GM19455 (cell line): ENCODE measurements at regions not wholly inside any gene's neighbourhood (a gene's known extent, or its start where the extent isn't known, plus 50 kb on each side); places are given as distances from the start of the nearest gene placed in this dataset.
"Not testable (repeated sequence)": the region's sequence is repeated elsewhere in the genome, so short reads cannot be mapped to it uniquely, and the experiment has no call there.

Experiments used
- ATAC-seq: cut with Tn5 transposase; IDR thresholded peaks from one replicate; pipeline ENCODE4 v1.9.1; 2021; ENCODE audit not compliant: unreplicated experiment

- no peak for ATAC-seq
These were observed 1602.0 kb downstream of the GRIK2 start for GRCh38 chr6:102995491-102995890.

- ATAC-seq = no peak
These were observed 1601.4 kb downstream of the GRIK2 start for GRCh38 chr6:102994866-102995265.

DNA sequence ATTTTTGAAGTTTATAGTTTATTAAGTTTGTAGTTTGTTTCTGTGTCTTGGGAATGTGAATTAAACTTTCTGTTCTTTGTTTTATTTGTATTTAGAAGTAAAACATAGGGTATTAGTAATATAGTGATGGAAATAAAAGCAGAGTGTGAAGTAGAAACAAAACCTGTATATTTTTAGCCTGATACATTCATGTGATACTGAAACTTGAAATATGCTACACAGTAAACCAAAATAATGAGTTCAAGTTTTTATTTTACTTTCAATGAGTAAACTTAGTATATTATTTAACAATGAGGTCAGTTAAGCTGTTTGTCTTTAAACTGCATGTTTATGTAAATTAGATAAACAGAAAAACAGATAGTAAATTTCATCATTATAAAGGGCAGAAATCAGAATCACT, 1592.6 kb downstream of the GRIK2 start:
- ATAC-seq = peak; percentile 95

DNA sequence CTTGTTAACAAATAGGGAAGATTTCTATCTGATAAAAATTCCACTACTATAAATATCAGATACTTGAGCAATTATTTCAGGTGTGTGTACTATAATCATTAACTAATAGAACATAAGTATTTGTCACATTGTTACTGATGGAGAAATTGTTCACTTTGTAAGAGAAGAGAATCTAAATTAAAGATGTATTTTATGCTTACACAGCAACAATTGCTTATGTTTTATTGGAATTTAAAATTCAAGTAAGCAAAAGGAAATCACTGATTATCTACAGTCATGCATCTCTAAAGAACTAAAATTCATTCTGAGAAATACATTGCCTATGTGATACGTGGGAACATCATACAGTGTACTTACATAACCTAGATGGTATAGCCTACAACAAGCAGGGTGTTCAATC, 1590.8 kb downstream of the GRIK2 start:
- no peak for ATAC-seq

- no peak for ATAC-seq
These were observed 1588.0 kb downstream of the GRIK2 start for GRCh38 chr6:102981490-102982015.

GRCh38 chr6:102980951-102981350, 1587.4 kb downstream of the GRIK2 start:
- no peak for ATAC-seq

DNA sequence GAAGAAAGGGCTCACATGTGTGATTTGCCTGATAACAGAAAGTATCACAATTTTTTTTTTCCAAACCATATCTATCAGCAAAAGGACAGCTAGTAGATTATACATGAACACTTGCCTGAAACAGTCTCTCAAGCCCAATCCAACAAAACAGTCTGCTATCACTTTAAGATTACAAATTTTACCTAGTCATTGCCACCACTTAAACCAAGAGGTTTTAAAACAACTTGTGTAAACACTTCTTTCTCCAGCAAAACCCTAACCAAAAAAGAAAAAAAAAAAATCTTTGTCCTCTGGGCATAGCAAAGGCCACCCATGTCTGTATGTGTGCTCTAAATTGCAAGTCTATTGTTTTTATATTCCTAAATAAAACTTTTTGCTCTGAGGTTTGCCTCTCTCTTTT, 1568.4 kb downstream of the GRIK2 start:
- ATAC-seq = no peak

- no peak for ATAC-seq
These were observed 1557.5 kb downstream of the GRIK2 start for GRCh38 chr6:102950967-102951366.

DNA sequence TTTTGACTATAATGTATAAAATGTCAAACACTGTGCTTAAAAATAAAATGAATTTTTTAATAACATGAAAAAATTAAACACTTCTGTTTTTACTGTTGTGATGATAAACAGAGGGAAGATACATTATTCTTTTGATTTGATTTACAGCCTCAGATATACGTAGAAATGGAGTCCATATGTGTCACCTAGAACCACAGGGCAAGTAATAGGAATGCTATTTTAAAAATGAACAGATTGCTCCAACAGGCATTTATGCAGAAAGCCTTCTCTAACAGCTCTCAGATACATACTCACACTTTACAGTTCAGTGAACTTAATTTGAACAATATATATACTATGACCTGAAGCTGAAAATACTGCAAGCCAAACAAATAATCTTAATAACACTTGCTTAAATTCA, 1551.0 kb downstream of the GRIK2 start:
- ATAC-seq = no peak

- ATAC-seq = no peak
These were observed 1548.7 kb downstream of the GRIK2 start for GRCh38 chr6:102942206-102942605.

GRCh38 chr6:102936959-102937358, 1543.5 kb downstream of the GRIK2 start:
- no peak for ATAC-seq

DNA sequence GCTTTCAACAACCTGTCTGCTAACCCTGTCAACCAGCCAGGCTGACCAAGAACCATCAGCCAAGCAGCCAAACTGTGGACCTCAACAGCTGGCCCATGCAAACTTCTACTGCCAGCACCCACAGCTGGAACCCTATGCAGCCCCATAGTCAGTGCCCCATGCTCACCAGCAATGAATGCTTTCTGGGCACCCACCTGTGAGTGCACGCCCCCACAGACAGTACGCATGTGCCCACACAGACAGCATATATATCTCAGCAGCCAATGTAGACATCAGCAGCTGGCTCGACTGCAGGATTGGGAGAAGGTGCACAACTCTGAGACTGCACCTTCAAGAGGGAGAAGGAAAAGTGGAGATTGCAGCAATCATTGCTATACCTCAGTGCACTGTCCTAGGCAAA, 1534.6 kb downstream of the GRIK2 start:
- ATAC-seq = no peak

DNA sequence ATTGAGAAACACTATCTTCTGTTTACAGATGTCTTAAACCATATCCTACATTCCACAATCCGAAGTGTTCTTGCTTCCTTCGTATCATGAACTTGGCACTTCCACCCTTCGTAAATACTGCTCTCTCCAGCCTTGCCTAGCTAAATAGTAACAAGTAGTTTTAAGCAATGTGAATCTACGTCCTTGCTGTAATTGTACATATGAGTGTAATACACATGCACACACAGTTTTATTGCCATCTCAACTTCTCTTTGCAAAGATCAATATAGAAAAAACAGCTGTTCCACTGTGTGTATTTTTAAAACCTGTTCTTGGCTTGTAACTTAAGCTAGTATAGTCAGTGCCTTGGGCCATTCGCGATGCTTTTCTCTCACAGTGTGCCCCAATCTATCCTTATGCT, 1524.7 kb downstream of the GRIK2 start:
- no peak for ATAC-seq

GRCh38 chr6:102911571-102911970, 1518.1 kb downstream of the GRIK2 start:
- no peak for ATAC-seq

DNA sequence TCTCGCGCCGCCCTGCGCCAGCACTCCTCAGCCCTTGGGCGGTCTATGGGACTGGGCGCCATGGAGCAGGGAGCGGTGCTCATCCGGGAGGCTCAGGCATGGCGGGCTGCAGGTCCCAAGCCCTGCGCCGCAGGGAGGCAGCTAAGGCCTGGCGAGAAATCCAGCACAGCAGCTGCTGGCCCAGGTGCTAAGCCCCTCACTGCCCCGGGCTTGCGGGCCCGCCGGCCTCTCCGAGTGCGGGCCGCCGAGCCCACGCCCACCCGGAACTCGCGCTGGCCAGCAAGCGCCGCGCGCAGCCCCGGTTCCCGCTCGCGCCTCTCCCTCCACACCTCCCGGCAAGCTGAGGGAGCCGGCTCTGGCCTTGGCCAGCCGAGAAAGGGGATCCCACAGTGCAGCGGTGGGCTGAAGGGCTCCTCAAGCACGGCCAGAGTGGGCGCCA, 1517.2 kb downstream of the GRIK2 start:
- ATAC-seq = not testable (repeated sequence)

- ATAC-seq = no peak
These were observed 1513.7 kb downstream of the GRIK2 start for GRCh38 chr6:102907181-102907580.

DNA sequence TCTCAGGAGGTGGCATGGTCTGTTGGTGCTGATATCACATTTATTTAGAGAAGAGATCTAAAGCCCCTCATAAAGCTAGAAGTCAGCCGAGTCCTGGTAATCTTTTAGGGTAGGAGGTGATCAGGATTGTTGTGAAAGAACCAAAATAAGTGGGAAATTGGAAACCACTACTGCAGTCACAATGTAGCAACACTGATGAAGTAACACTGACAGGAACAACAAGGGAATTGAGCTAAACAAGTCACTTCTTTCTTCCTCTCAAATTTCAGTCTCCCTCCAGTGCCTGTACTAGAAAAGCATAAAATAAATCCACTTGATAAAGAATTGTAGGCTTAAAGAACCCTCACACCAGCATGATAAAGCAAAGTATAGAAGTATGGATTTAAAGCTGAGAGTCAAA, 1509.0 kb downstream of the GRIK2 start:
- ATAC-seq = no peak

DNA sequence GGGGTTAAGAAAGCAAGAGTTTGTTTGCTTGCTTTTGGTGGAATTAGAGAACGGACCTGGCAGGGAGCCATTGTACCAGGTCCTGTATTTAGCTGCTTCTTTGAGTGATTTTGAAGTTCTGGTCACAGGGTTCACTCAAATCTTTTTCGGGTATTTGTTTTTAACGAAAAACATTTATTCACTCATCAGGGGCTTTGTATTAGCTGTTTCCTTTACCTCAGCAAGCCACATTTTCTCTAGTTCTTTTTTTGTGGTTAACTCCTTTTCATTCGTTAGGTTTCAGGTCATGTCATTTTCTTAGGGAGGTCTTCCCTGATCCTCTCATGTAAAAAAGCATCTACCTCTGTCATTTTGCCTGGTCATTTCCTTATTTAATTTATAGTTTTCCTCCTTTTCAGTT, 1502.2 kb downstream of the GRIK2 start:
- no peak for ATAC-seq

DNA sequence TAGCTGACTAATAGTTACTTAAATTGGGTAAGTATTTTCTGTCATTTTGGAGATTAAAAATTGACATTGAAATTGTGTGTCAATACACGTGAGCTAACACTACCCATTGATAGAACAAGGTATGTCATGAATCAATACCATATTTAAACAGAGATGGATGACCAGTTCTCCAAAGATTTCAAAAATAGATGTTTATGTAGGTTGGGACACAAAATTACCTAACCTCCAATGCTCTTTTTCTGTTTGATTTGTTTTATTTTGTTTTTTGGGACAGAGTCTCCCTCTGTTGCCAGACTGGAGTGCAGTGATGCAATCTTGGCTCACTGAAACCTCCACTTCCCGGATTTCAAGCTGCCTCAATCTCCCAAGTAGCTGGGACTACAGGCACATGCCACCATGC, 1491.7 kb downstream of the GRIK2 start:
- ATAC-seq = no peak

DNA sequence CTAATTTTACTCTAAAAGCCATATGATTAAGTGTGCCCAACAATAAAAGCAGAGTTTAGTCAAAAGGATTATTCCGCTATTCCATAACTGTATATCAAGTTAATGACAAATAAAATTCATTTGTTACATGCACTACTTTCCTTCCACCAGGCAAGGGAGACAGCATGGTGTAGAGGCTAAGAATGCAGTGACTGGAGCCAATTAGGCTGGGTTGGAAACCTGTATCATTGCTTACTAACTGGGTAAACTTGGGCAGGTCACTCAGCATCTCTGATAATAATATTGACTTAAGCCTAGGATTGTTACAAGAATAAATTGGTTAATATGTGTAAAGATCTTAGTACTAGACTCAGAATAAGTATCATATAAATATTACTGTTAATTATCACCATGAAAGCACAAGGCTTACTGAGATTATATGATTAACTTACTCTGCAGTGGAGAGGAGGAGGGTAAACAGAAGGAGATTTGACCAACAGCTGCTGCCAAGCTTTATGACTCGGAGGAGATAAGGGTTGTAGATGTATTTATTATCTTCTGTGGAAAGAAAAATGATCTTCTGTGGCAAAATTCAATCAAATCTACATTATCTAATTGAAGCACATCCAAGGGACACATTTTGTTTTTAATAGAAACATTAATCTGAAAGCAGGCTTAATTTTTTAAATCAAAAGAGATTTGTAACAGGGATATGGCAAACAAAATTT, 1459.9 kb downstream of the GRIK2 start:
- no peak for ATAC-seq

DNA sequence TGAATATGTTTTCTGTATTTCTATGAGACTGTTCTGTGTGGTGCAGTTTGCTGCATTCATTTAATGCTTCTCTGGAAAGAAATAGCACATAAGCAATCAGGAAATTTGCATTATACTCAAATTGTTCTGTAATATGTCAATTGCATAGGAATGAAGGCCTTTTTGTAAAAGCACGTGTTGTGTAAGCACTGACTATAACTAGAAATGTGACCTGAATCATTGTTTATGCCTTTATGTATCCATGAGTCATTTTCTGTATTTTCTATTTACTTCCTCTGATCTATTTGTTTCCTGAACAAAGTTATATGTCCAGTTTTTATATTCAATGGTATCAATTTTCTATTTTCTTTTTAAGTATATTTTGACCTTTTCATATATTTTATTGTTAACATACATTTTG, 1455.3 kb downstream of the GRIK2 start:
- ATAC-seq = no peak

- ATAC-seq = no peak
These were observed 1454.7 kb downstream of the GRIK2 start for GRCh38 chr6:102848210-102848609.

- ATAC-seq = no peak
These were observed 1447.6 kb downstream of the GRIK2 start for GRCh38 chr6:102841060-102841459.
